HG03571 (cell line): ENCODE measurements at regions not wholly inside any gene's neighbourhood (a gene's known extent, or its start where the extent isn't known, plus 50 kb on each side); places are given as distances from the start of the nearest gene placed in this dataset.
"Not testable (repeated sequence)": the region's sequence is repeated elsewhere in the genome, so short reads cannot be mapped to it uniquely, and the experiment has no call there.

Experiments used
- ATAC-seq: cut with Tn5 transposase; IDR thresholded peaks from one replicate; pipeline ENCODE4 v1.9.1; 2021; ENCODE audit not compliant: unreplicated experiment

GRCh38 chr6:63010962-63011361, 200.3 kb upstream of the FKBP1C start:
- ATAC-seq, result not testable (repeated sequence)

- no peak for ATAC-seq
These were observed 197.0 kb upstream of the FKBP1C start for GRCh38 chr6:63014290-63014689.

- ATAC-seq, result no peak
These were observed 188.6 kb upstream of the FKBP1C start for GRCh38 chr6:63022631-63023030.

GRCh38 chr6:63023726-63024125, 187.5 kb upstream of the FKBP1C start:
- no peak for ATAC-seq

- no peak for ATAC-seq
These were observed 162.1 kb upstream of the FKBP1C start for GRCh38 chr6:63049216-63049615.

- ATAC-seq, result not testable (repeated sequence)
These were observed 158.1 kb upstream of the FKBP1C start for GRCh38 chr6:63053206-63053605.

GRCh38 chr6:63058601-63059000, 152.7 kb upstream of the FKBP1C start:
- no peak for ATAC-seq

GRCh38 chr6:63063631-63064271, 147.5 kb upstream of the FKBP1C start:
- ATAC-seq, result no peak

GRCh38 chr6:63066055-63066704, 145.1 kb upstream of the FKBP1C start:
- ATAC-seq, result no peak

GRCh38 chr6:63094947-63095346, 116.3 kb upstream of the FKBP1C start:
- ATAC-seq, result no peak

- ATAC-seq, result peak; percentile 35
These were observed 114.0 kb upstream of the FKBP1C start for GRCh38 chr6:63097222-63097621.

GRCh38 chr6:63098789-63099188, 112.5 kb upstream of the FKBP1C start:
- no peak for ATAC-seq

GRCh38 chr6:63099772-63100459, 111.4 kb upstream of the FKBP1C start:
- no peak for ATAC-seq

- ATAC-seq, result peak; percentile 55
These were observed 96.6 kb upstream of the FKBP1C start for GRCh38 chr6:63114610-63115211.

GRCh38 chr6:63121166-63121565, 90.1 kb upstream of the FKBP1C start:
- no peak for ATAC-seq

GRCh38 chr6:63140114-63140513, 71.2 kb upstream of the FKBP1C start:
- ATAC-seq, result no peak

- no peak for ATAC-seq
These were observed 70.5 kb upstream of the FKBP1C start for GRCh38 chr6:63140692-63141318.

GRCh38 chr6:63149730-63150129, 61.5 kb upstream of the FKBP1C start:
- ATAC-seq, result no peak

GRCh38 chr6:63154535-63154934, 56.7 kb upstream of the FKBP1C start:
- no peak for ATAC-seq
